Psoas muscle (tissue), 7 donors: ENCODE measurements at regions not wholly inside any gene's neighbourhood (a gene's known extent, or its start where the extent isn't known, plus 50 kb on each side); places are given as distances from the start of the nearest gene placed in this dataset.

Experiments
- ATAC-seq, 4 donors: fragments of 200-7000 bp; cut with Tn5 transposase; one replicate each; pipeline ENCODE4 v1.9.1; 2020; ENCODE audit warnings: moderate library complexity in 3 of 4, mild to moderate bottlenecking in 2 of 4
- DNase-seq, 2 donors: peaks; one replicate each; pipeline ENCODE4 v3.0.0-alpha.2; 2020
- H3K27ac ChIP-seq: fragments of 200-600 bp; one replicate; pipeline ENCODE4 v1.8.0; 2022
- H3K27me3 ChIP-seq, 3 donors: fragments of 200-600 bp in 1 of 3; one replicate each; pipeline versions ENCODE4 v1.6.1 to v1.8.0; 2013 to 2022; ENCODE audit warnings: low read length in 2 of 3, mild to moderate bottlenecking in 2 of 3, moderate library complexity in 1 of 3; ENCODE audit not compliant: insufficient read depth in 3 of 3
- H3K36me3 ChIP-seq, 2 donors: fragments of 200-600 bp in 1 of 2; one replicate each; pipeline versions ENCODE4 v1.6.1 to v1.8.0; 2013 to 2022; ENCODE audit warnings: low read depth in 1 of 2, mild to moderate bottlenecking in 1 of 2, moderate library complexity in 1 of 2; ENCODE audit not compliant: insufficient read depth in 1 of 2
- H3K4me1 ChIP-seq: fragments of 200-600 bp; one replicate; pipeline ENCODE4 v1.8.0; 2022
- H3K4me3 ChIP-seq: fragments of 200-600 bp; one replicate; pipeline ENCODE4 v1.8.0; 2022; ENCODE audit warnings: mild to moderate bottlenecking
- H3K9me3 ChIP-seq: fragments of 200-600 bp; one replicate; pipeline ENCODE4 v1.8.0; 2022
- WGBS, 3 donors: extraction: QIAGEN DNeasy Blood & Tissue Kit; methylation state at CpG; one replicate each; pipeline versions ENCODE4 v1.1.6 to v1.1.7; 2013; 5-methylcytosine and 5-hydroxymethylcytosine counted together
- intact Hi-C, 2 donors: fragments of 100-400 bp; cut with DNase I; formaldehyde crosslinking; loops; one replicate each; pipeline versions ENCODE4 v1.11.0 to v1.14.2; 2022
- TF ChIP-seq, protein P1 (sequence below): fragments of 200-600 bp; IDR thresholded peaks from one replicate; pipeline ENCODE4 v1.8.0; 2022; ENCODE audit warnings: antibody characterized with exemption
- donor health status: healthy with polysubstance abuse.
- donor health status: DM: no; HTN: no; CAD: no; lungs with moderate emphysema.
- donor health status: Bipolar disorder and iron deficiency.
- donor health status: healthy.
- donor health status: DM: yes; HTN: yes; CAD: no.
- donor health status: DM: no; HTN: no; CAD: no.
- donor health status: DM: yes; HTN: yes; CAD: no.

DNA sequence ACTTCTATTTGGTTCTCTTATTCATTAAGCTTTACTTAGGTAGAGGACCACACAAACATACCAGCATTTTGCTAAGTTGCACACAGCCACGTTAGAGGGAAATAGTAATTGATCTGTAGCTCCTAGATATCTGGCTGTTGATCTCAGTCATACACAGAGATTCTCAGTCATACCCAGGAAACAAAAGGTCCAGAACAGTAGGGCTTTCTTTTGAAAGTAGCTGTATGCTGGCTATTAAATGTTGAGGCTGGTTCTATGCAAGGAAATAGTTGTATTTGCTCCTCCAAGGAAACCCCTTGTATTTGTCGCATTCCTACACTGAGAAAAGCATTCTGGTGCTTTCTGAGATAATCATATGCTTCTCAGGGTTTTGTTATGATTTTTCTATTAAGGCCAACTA, 523.8 kb downstream of the SOX2 start:
- WGBS, 3 donors: 65 to 75% (median 69%) methylated on average over 2 of the region's 2 CpGs
- intact Hi-C loops: no loop called here
- no peak for DNase-seq
- H3K4me3 ChIP-seq: no peak overlapping the region
- H3K27ac ChIP-seq: no peak overlapping the region
- no peaks in the 10 kb centered on the region for H3K36me3 ChIP-seq
- H3K27me3 ChIP-seq: no peaks in the 10 kb centered on the region
- no peaks in the 10 kb centered on the region for H3K9me3 ChIP-seq
- no peaks in the 10 kb centered on the region for H3K4me1 ChIP-seq
- no peak for ATAC-seq
- TF ChIP-seq, protein P1, sequence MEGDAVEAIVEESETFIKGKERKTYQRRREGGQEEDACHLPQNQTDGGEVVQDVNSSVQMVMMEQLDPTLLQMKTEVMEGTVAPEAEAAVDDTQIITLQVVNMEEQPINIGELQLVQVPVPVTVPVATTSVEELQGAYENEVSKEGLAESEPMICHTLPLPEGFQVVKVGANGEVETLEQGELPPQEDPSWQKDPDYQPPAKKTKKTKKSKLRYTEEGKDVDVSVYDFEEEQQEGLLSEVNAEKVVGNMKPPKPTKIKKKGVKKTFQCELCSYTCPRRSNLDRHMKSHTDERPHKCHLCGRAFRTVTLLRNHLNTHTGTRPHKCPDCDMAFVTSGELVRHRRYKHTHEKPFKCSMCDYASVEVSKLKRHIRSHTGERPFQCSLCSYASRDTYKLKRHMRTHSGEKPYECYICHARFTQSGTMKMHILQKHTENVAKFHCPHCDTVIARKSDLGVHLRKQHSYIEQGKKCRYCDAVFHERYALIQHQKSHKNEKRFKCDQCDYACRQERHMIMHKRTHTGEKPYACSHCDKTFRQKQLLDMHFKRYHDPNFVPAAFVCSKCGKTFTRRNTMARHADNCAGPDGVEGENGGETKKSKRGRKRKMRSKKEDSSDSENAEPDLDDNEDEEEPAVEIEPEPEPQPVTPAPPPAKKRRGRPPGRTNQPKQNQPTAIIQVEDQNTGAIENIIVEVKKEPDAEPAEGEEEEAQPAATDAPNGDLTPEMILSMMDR: no peak

DNA sequence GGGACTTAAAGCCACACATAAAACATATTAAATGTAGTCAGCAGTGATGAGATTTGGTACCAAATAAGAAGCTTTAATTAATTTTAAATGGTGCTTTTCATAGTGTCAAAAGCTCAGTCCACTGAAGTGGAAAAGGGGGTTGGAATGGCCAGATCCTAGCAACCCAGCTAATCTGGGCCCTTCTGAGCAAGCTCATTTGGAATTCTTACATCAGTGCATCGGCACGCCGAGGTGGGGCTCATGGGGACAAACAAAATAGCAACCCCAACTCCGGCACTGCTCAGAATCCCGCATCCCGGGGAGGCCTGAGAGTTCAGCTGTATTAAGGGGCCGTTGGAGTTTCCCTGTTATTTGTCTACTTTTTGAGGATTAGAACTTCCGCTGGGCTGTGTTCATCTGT, 526.4 kb downstream of the SOX2 start:
- H3K27ac ChIP-seq: no peak overlapping the region
- no peaks in the 10 kb centered on the region for H3K36me3 ChIP-seq
- 14 to 32% (median 19%) methylated on average over 8 of the region's 8 CpGs for WGBS, 3 donors
- TF ChIP-seq, protein P1: no peak
- no peaks in the 10 kb centered on the region for H3K4me1 ChIP-seq
- intact Hi-C loops: no loop called here
- no peak overlapping the region for H3K4me3 ChIP-seq
- DNase-seq (peak in 1 of 2 donors; percentile 36), ATAC-seq (peak in 1 of 4 donors; percentile 51)
- H3K27me3 ChIP-seq: no peaks in the 10 kb centered on the region
- no peaks in the 10 kb centered on the region for H3K9me3 ChIP-seq

DNA sequence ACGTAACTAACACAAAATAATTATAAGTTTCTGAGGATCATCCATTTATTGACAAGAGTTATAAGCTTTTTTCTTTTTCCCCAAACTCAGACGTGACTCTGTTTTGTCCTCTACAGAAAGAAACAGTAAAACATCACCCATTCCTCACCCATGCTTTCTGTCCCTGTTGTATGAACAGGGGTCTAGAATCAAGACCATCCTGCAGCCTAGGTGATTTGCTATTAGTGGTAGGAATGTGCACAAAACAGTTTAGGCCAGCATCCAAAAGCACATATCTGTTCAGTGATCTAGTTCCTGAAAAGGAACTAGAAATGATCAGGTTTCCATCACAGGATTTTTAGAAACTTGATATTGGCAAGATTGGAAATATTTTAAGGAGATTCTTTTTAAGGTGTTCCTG, 527.6 kb downstream of the SOX2 start:
- no peak overlapping the region for H3K4me3 ChIP-seq
- intact Hi-C loops: no loop called here
- H3K9me3 ChIP-seq: no peaks in the 10 kb centered on the region
- DNase-seq: no peak
- H3K4me1 ChIP-seq: no peaks in the 10 kb centered on the region
- no peak overlapping the region for H3K27ac ChIP-seq
- WGBS, 3 donors: 87 to 95% (median 93%) methylated on average over 2 of the region's 2 CpGs
- ATAC-seq: no peak
- no peaks in the 10 kb centered on the region for H3K27me3 ChIP-seq
- no peaks in the 10 kb centered on the region for H3K36me3 ChIP-seq
- TF ChIP-seq, protein P1: no peak

DNA sequence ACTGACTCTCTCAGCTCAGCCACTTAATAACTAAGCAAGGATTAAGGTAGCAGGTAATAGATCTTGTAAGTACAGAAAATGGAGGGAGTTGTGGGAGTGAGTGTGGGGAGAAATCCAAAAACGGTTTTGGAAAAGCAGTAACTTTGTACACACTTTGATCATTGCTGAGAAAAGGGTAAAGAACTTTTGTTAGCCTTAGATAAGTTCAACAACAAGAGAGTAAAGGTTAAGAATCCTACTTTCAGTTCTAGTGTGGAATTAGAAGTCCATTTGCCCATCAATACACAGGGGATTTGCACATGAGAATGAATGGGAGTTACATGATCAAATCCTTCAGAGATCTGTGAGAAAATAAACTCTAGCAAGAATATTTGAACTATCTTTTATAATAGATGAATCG, 528.7 kb downstream of the SOX2 start:
- intact Hi-C loops: no loop called here
- H3K4me1 ChIP-seq: no peaks in the 10 kb centered on the region
- no peak for DNase-seq

More for the DNA sequence above, 528.7 kb downstream of the SOX2 start:
- no peak for ATAC-seq
- WGBS, 3 donors: 55 to 67% (median 61%) methylated on average over 2 of the region's 2 CpGs
- TF ChIP-seq, protein P1: no peak
- Histone ChIP-seq H3K9me3 (no peaks in the 10 kb centered on the region), H3K36me3 (no peaks in the 10 kb centered on the region), H3K27me3 (no peaks in the 10 kb centered on the region), H3K4me3 (no peak overlapping the region), H3K27ac (no peak overlapping the region)
